OCI-LY7 (cell line): ENCODE measurements at regions not wholly inside any gene's neighbourhood (a gene's known extent, or its start where the extent isn't known, plus 50 kb on each side); places are given as distances from the start of the nearest gene placed in this dataset.

Experiments
- BruUV-seq: library from RNA; stranded (reverse); fragments of 400-500 nt; replicated peaks from 2 replicates; lab custom pipeline; 2021; lab: Mats Ljungman, UMichigan
- CTCF ChIA-PET: fragments of 300-600 bp; sonication (Branson Sonifier 250); formaldehyde crosslinking; loops from one replicate; lab custom pipeline; 2022; ENCODE audit warnings: antibody characterized with exemption; ENCODE audit not compliant: unreplicated experiment; lab: Charles Lee
- POLR2A ChIA-PET: fragments of 300-600 bp; sonication (Branson Sonifier 250); formaldehyde crosslinking; loops from one replicate; lab custom pipeline; 2022; ENCODE audit warnings: antibody characterized with exemption; lab: Charles Lee
- DNase-seq: peaks from one replicate; pipeline ENCODE4 v3.0.0-alpha.2; 2015; ENCODE audit warnings: low spot score
- H2AFZ ChIP-seq: fragments of 200-600 bp; sonication (generic), shearing (Covaris generic); 2 replicates; pipeline ENCODE4 v1.6.1; 2014; ENCODE audit warnings: mild to moderate bottlenecking, antibody characterized with exemption, low read length, moderate library complexity
- H3K27ac ChIP-seq: fragments of 200-600 bp; sonication (generic); 2 replicates; pipeline ENCODE4 v1.5.1; 2014; ENCODE audit warnings: mixed run types, low read depth, mild to moderate bottlenecking, moderate library complexity, low read length, inconsistent platforms; ENCODE audit not compliant: poor library complexity, severe bottlenecking
- H3K36me3 ChIP-seq: fragments of 200-600 bp; sonication (generic); 2 replicates; pipeline ENCODE4 v1.6.1; 2014; ENCODE audit warnings: mild to moderate bottlenecking, antibody characterized with exemption, low read length, moderate library complexity, mixed read lengths; ENCODE audit not compliant: insufficient read depth
- H3K4me1 ChIP-seq: fragments of 200-600 bp; sonication (generic); 2 replicates; pipeline ENCODE4 v1.5.1; 2014; ENCODE audit warnings: mild to moderate bottlenecking, low read length; ENCODE audit not compliant: insufficient read depth, poor library complexity, severe bottlenecking
- H3K4me2 ChIP-seq: fragments of 200-600 bp; sonication (generic); 2 replicates; pipeline ENCODE4 v1.6.1; 2014; ENCODE audit warnings: mild to moderate bottlenecking, low read length
- H3K4me3 ChIP-seq: fragments of 200-600 bp; sonication (generic); 2 replicates; pipeline ENCODE4 v1.5.1; 2014; ENCODE audit warnings: mild to moderate bottlenecking, low read depth, low read length; ENCODE audit not compliant: poor library complexity, severe bottlenecking
- H3K79me2 ChIP-seq: fragments of 200-600 bp; sonication (generic); 2 replicates; pipeline ENCODE4 v1.6.1; 2016; ENCODE audit warnings: low read depth, mild to moderate bottlenecking, low read length, moderate library complexity, mixed read lengths; ENCODE audit not compliant: insufficient read depth
- H3K9me2 ChIP-seq: fragments of 200-600 bp; sonication (generic); 2 replicates; pipeline ENCODE4 v1.6.1; 2016; ENCODE audit warnings: mild to moderate bottlenecking, low read length, mixed read lengths; ENCODE audit not compliant: insufficient read depth
- H3K9me3 ChIP-seq: fragments of 200-600 bp; sonication (generic); 2 replicates; pipeline ENCODE4 v1.6.1; 2014; ENCODE audit warnings: mild to moderate bottlenecking, mixed run types, low read length, mixed read lengths
- H4K20me1 ChIP-seq: fragments of 200-600 bp; sonication (generic); 2 replicates; pipeline ENCODE4 v1.6.1; 2014; ENCODE audit warnings: mild to moderate bottlenecking, antibody characterized with exemption, low read length, moderate library complexity, mixed read lengths; ENCODE audit not compliant: insufficient read depth
- CTCF ChIP-seq: fragments of 200-600 bp; sonication (generic); conservative IDR thresholded peaks from 2 replicates; pipeline ENCODE4 v1.5.1; 2014; ENCODE audit warnings: mild to moderate bottlenecking, antibody characterized with exemption, low read length, moderate library complexity, mixed read lengths
- EZH2phosphoT487 ChIP-seq: fragments of 200-600 bp; sonication (generic); IDR thresholded peaks from 2 replicates; pipeline ENCODE4 v1.6.1; 2018; ENCODE audit warnings: low read depth, borderline replicate concordance, mild to moderate bottlenecking, mixed run types, antibody characterized with exemption, low read length, moderate library complexity, mixed read lengths
- intact Hi-C: fragments of 100-400 bp; cut with micrococcal nuclease; formaldehyde crosslinking; loops from one replicate; pipeline ENCODE4 v1.10.0; 2022; ENCODE audit not compliant: unreplicated experiment

DNA sequence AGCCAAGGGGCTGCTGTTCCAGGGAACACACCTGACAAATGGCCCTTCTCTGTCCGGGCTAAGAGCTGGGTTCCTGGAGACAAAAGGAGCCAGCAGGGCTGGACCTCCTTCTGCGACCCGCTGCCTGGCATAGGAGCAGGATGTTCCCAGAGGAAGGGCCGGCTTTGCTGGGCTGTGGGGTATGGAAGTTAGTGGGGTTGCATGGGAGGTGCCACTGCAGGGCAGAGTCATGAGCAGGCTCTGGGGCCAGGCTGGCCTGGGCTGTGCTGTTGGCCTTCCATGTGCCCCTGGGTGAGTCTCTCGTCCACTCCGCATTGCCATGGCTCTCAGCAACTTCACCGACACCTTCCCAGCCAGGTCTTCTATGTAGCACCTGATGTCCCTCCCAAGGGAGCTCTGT lies 507.6 kb downstream of the PTPRU start:
- no peaks in the 10 kb centered on the region for H3K36me3 ChIP-seq
- no peak overlapping the region for H3K27ac ChIP-seq
- BruUV-seq: no TSS peak
- POLR2A ChIA-PET: no interaction called here
- no peaks in the 10 kb centered on the region for H3K9me3 ChIP-seq
- no peaks in the 10 kb centered on the region for H3K79me2 ChIP-seq
- no peaks in the 10 kb centered on the region for H3K4me1 ChIP-seq
- no peak overlapping the region for H3K4me2 ChIP-seq
- intact Hi-C loops: no loop called here
- H2AFZ ChIP-seq: no peak overlapping the region
- TF ChIP-seq CTCF (no peak), EZH2phosphoT487 (no peak)
- no peak for DNase-seq
- H3K9me2 ChIP-seq: no peaks in the 10 kb centered on the region
- CTCF ChIA-PET: no interaction called here
- H3K4me3 ChIP-seq: no peak overlapping the region
- no peaks in the 10 kb centered on the region for H4K20me1 ChIP-seq

GRCh38 chr1:29743264-29743663 lies 506.9 kb downstream of the PTPRU start:
- DNase-seq: no peak
- no peaks in the 10 kb centered on the region for H4K20me1 ChIP-seq
- ChIA-PET CTCF (no interaction called here), POLR2A (no interaction called here)
- intact Hi-C loops: no loop called here
- H3K9me2 ChIP-seq: no peaks in the 10 kb centered on the region
- no peak overlapping the region for H3K4me3 ChIP-seq
- no peaks in the 10 kb centered on the region for H3K79me2 ChIP-seq
- no peaks in the 10 kb centered on the region for H3K36me3 ChIP-seq
- H3K4me1 ChIP-seq: no peaks in the 10 kb centered on the region
- TF ChIP-seq EZH2phosphoT487: no peak
- no peak for TF ChIP-seq CTCF
- no peak overlapping the region for H3K4me2 ChIP-seq
- no peak overlapping the region for H3K27ac ChIP-seq
- H2AFZ ChIP-seq: no peak overlapping the region
- no TSS peak for BruUV-seq
- H3K9me3 ChIP-seq: no peaks in the 10 kb centered on the region

GRCh38 chr1:29739176-29739575 lies 502.9 kb downstream of the PTPRU start:
- no peaks in the 10 kb centered on the region for H3K36me3 ChIP-seq
- BruUV-seq: no TSS peak
- H3K9me2 ChIP-seq: no peaks in the 10 kb centered on the region
- H3K4me1 ChIP-seq: no peaks in the 10 kb centered on the region
- no peak overlapping the region for H3K27ac ChIP-seq
- TF ChIP-seq CTCF (no peak), EZH2phosphoT487 (no peak)
- ChIA-PET POLR2A (no interaction called here), CTCF (no interaction called here)
- H3K4me3 ChIP-seq: no peak overlapping the region
- no peak overlapping the region for H3K4me2 ChIP-seq
- intact Hi-C loops: no loop called here
- no peaks in the 10 kb centered on the region for H4K20me1 ChIP-seq
- H3K79me2 ChIP-seq: no peaks in the 10 kb centered on the region
- no peak overlapping the region for H2AFZ ChIP-seq
- no peak for DNase-seq
- H3K9me3 ChIP-seq: no peaks in the 10 kb centered on the region
